NCI-H1930 (cell line): ENCODE measurements at regions not wholly inside any gene's neighbourhood (a gene's known extent, or its start where the extent isn't known, plus 50 kb on each side); places are given as distances from the start of the nearest gene placed in this dataset.

Source experiments
- DNase-seq, 2 experiments: peaks; one replicate each; lab custom pipeline; 2025; lab: John Stamatoyannopoulos, UW

DNA sequence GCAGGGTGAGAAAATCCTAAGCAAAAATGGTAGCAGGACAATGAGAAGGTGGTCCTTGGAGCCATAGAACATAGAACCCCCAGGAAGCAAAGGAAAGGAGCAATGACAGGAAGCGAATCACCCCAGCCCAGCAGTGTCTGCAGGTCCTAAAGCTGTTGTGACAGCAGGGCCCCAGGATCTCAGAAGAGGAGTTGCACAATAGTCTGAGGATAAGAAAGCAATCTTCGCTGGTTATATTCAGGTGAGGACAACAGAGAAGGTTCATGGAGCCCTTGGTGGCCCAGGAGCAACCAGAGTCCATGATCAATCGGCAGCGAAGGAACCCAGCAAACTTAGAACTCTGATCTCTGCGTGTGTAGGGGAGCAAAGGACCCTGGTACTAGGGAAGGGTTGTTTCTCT, 234.8 kb upstream of the IRX2 start:
- DNase-seq: no peak

DNA sequence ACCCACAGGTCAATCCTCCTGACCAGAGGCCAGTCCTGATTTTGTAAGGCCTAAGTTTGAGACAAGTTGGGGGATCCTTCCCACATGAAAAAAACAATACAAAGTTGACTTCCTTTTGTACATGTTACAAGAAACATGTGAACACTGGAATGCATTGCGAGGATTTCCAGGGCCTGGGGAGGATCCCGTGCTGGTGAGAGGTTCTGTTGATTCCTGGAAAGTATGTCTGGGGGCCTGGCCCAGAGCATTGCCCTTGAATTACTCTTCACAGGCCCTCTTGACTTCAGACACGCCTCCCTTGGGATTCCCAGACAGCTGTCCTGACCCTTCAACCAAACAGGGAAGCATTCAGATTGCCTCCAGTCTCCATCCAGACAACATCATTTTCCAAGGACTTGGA, 234.2 kb upstream of the IRX2 start:
- no peak for DNase-seq

DNA sequence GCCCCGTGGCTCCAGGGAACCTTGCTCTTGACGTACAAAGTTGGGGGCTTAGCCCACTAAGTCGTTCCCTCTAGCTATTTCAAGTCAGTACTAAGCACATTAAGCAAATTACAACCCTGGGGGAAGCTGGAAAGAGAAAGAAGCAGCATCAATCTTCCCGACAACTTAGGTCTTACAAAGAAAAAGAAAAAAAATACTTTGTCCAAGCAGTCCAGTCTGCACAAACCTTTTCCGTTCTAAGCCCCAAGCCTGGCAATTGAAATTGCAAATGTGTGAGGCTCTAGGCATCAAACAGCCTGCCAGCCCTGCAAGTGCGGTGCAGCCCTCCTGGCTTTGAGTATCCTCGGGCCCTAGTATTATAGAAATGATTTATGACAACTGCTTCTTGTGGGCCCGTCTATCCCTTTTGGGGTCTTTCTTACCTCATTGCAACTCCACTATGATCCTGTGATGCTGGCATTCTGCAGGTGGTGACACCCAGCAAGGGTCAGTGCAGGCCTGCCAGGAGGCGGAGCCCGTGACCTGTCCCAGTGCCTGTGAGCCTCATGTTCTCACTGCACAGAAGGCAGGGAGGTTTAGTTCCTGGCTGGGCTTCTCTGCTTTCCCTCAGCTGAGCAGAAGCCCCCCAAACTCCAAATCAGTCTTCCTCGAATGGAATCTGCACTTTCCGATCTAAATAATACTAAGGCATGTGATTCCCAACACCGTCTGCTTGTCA, 232.3 kb upstream of the IRX2 start:
- DNase-seq: no peak

GRCh38 chr5:2981652-2982051, 230.2 kb upstream of the IRX2 start:
- DNase-seq: no peak

DNA sequence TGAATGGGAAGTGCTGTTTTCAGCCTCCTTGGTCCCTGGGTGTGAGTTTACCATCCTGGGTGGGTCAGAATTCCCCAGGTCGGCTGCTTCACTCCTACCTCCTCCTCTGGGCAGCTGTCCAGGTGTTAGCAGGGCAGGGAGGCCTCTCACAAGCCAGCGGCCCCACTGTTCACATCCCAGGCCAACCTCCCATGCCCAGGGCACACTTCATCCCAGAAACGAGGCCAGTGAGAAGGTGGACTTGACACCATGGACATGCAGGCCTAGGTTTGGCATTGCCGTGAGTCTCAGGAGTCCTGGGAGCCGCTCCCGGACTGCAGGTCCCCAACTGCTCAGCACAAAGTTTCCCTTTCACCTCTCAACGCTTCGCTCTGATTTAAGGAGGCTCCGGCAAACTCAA, 229.6 kb upstream of the IRX2 start:
- DNase-seq: no peak

DNA sequence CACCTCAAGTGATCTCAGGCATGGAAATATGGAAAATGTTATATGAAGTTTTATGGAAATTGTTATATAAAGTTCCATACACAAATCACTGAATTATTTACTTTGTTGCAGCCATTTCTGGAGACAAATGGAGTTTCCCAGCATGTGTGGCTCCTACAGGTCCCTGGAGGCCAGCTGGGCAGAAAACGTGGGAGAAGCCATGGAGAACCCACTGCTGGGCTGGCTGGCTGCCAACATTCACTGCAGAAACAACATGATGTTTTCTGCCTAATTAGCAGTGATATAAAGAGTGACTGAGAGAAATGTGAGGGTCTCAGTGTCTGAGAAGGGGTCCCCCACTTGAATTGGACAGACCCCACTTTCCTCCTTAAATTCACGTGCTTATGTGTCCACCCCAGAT, 208.8 kb upstream of the IRX2 start:
- peak in 1 of 2 experiments; percentile 9 for DNase-seq

DNA sequence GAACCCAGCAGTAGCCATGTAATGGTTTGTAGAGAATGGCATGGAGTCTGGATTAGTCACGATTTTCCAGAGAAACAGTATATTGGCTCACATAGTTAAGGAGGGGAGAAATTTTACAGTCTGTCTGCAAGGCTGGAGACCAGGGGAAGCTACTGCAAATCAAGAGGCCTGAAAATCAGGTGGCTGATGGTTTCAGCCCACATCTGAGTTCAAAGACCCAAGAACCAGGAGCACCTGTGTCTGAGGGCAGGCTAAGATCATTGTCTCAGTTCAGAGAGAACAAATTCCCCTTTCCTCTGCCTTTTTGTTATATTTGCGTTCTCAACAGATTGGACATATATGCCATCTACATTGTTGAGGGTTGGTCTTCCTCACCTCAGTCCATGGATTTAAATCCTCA, 207.5 kb upstream of the IRX2 start:
- DNase-seq: no peak

DNA sequence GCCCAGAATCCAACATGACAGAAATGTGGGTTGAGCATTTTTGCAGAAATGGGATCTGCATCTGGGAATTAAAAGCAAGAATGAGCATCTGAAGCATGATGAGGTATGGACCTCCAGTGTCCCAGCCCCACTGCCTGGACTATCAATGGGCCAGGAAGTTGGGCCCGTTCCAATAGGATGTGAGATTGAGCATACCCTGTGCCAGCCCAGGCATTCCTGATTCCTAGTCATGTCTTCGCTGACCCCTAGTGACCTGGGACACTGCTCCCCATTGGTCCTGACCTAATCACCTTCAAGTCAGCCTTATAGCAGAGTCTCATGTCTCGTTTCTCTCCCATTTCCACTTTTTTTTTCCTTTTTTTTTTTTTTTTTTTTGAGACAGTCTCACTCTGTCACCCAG, 197.4 kb upstream of the IRX2 start:
- DNase-seq: no peak

DNA sequence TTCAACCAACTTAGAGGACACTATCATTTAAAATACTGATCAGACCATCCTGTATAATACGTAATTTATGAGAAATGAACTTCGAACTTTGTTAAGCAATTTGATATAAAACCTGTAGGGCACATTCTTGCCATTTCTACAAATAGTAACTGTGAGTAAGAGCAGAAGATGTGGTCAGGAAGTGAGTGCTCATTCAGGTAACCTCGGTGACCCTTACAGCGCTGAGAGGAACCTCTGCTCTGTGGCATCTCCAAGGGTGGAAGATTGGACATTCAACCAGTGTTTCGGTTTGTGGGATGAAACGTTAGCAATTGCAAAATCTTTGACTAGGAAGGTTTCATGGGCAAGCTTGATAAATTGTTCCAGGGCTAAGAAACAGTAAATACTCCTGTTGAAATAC, 194.8 kb upstream of the IRX2 start:
- DNase-seq: no peak

DNA sequence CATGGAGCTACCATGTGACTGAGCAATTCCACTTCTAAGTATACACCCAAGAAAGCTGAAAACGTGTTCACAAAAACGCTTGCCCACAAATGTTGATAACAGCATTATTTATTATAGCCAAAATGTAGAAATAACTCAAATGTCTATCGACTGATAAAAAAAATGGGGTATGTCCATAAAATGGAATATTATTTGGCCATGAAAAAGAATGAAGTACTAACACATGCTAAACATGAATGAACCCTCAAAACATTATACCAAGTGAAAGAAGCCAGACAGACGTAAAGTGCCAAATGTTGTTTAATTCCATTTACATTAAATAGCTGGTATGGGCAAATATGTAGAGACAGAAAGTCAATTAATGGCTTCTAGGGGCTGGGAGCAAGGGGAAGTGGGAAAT, 184.9 kb upstream of the IRX2 start:
- DNase-seq: no peak

GRCh38 chr5:2929779-2930178, 178.3 kb upstream of the IRX2 start:
- DNase-seq: no peak

- DNase-seq: no peak
These were observed 170.2 kb upstream of the IRX2 start for GRCh38 chr5:2921651-2922050.

DNA sequence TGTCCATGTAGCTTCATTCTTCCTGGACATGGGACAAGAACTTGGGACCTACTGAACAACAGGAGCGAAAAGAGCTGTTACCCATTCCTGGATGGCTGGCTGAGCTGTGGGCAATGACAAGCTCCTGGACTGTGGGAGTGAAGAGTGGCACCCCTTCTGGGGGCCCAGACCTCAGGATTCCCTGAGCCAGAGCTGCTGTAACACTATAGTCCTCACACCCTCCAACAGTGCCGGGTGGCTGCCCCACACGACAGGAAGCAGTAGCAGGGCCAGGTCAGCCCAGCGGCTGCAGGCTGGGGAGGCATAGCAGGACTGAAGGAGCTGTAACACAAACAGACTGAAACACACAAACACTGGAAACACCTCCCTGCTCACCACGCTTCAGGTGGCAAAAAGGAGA, 169.7 kb upstream of the IRX2 start:
- no peak for DNase-seq

DNA sequence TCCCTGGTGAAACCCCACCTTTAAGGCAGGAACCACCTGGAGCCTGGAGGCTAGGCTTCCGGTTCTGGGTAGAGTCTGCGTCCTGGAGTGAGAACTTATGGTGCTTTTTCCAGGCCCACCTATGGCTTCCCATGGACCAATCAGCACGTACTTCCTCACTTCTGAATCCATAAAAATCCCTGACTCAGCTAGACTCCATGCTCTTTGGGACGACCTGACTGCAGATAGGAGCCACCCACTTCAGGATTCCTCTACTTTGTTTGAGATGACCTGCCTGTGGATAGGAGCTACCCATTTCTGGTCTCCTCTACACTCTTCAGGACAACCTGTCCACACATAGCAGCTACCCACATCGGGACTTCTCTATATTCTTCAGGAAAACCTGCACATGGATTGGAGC, 168.8 kb upstream of the IRX2 start:
- no peak for DNase-seq

DNA sequence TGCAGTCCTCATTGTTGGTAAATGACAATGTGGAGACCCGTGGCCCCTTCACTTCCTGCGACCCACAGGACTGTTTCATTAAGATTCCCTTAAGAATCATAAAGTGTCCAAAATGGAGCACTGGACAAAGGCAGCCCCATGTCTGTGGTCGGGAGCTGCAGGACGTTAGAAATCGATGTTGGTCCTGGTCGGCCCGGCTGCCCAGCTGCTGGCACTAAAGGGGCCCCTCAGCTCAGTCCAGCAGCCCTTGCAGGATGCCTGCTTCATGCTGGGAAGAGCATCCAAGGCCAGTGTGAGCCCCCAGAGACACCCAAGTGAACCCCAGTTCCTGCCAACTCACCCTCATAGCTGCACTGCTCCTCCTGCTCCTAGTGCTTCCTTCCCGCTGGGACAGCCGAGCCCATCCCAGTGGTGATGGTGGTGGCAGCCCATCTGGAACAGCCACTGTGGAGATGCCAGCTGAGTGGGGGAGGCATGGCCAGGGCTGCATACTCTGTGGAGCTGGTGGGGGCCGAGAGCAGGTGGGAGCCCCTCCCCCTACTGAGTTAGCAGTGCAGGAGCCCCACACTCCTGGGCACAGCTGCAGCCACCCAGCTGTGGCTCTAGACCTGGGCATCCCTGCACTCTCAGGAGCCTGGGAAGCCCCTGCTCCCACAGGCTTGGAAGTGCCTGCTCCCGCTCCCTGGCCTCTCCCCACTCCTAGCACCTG, 168.0 kb upstream of the IRX2 start:
- no peak for DNase-seq

- DNase-seq: no peak
These were observed 166.0 kb upstream of the IRX2 start for GRCh38 chr5:2917524-2917923.

GRCh38 chr5:2917093-2917492, 165.6 kb upstream of the IRX2 start:
- DNase-seq: no peak

DNA sequence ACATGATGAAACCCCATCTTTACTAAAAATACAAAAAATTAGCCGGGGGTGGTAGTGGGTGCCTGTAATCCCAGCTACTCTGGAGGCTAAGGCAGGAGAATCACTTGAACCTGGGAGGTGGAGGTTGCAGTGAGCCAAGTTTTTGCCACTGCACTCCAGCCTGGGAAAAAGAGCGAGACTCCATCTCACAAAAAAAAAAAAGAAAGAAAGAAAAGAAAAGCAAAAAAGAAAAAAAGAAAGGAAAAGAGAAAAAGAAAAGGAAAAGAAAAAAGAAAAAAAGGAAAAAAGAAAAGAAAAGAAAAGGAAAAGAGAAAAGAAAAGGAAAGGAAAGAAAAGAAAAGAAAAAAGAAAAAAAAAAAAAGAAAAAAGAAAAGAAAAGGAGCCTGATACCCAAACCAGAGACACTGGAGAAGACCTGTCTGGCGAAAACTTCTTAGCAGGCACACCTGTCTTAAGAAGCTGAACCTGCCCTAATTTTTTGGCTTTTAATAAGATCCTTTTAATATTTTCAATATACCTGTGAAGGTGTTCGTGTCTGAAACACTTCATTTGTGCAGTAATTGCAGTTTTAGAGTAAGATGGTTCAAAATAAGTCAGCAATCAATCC, 164.7 kb upstream of the IRX2 start:
- no peak for DNase-seq

GRCh38 chr5:2914981-2915484, 163.6 kb upstream of the IRX2 start:
- no peak for DNase-seq

GRCh38 chr5:2914022-2914661, 162.7 kb upstream of the IRX2 start:
- DNase-seq: no peak

DNA sequence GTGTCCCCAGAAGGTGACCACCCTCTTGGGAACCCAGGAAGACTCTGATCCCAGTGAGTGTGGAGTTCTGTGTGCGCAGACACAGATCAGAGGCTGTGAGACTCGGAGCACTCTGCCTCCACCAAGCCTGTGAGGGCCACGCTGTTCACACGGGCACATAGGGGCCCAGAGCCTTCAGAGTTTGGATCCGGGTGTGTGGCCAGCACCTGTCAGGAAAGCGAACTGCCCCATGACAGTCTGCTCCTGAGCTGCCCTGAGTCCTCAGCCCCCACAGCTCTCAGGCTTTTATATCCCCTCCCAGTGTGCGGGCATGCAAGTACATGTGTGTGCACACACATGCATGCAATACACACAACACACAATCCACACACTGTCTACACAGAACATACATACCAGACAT, 161.8 kb upstream of the IRX2 start:
- no peak for DNase-seq

DNA sequence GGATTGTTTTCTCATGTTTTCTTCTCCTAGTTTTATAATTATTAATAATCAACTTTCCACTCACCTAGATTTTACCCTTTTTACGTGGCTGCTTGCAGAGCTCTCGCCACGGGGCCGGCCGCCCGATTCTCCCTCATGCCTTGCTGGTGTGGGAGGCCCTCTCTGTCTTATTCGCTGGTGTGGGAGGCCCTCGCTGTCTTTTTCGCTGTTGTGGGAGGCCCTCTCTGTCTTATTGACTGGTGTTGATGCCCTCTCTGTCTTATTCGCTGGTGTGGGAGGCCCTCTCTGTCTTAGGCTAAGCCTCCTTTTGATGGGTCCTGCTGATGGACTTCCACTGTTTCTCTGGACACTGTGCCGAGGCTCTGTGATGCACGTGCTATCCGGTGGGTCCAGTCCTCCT, 161.3 kb upstream of the IRX2 start:
- DNase-seq: no peak
